ENCODE measurements at regions not wholly inside any gene's neighbourhood (a gene's known extent, or its start where the extent isn't known, plus 50 kb on each side); places are given as distances from the start of the nearest gene placed in this dataset.
A peak's percentile ranks its signal among the peaks of the same experiment; 100 is the strongest.

DNA sequence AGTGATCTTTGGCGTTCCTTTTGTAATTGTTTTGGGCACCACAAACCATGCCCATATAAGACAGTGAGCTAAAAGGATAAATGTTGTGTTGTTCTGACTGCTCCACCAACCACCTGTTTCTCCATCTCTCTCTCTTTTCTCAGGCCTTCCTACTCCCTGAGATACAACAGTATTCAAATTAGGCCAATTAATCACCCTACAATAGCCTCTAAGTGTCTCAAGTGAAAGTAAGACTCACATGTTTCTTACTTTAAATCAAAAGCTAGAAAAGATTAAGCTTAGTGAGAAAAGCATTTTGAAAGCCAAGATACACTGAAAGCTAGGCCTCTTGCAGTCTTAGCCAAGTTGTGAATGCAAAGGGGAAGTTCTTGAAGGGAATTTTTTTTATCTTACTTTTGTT lies 268.8 kb upstream of the NREP start:
- no peak for DNase-seq

DNA sequence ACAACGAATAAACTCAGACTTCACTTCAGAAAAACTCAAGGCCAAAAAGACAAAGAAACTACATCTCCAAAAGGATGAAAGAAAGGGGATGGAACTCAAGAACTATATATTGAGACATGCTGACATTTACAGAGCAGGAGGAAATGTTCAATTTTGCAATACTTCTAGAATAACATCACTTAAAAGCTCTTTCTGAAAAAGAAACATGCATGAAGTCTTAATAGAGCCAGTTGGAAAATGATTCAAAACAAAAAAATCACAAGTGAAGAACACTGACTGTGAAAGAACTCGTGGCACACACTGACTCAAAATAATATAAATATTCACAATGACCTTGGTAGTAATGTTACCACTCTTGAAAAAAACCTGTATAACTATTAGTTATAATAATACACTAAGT lies 267.8 kb upstream of the NREP start:
- DNase-seq, result no peak

DNA sequence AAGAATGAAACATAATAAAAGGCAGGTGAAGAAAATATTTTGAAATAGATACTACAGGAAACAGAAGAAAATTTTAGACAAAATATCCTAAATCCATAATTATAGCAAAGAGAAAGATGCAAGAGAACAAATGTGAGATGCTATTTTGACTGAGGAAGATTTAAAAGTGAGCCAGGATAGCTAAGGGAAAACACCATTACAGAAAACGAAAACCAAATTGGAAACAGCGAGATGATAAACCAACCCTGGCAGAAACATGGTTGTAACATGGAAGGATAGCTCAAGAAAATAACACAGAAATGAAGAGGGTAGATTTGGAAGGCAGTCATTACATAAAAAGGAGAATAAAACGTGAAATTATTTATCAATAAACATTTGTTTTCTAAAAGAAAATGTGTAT lies 267.2 kb upstream of the NREP start:
- DNase-seq, result no peak

DNA sequence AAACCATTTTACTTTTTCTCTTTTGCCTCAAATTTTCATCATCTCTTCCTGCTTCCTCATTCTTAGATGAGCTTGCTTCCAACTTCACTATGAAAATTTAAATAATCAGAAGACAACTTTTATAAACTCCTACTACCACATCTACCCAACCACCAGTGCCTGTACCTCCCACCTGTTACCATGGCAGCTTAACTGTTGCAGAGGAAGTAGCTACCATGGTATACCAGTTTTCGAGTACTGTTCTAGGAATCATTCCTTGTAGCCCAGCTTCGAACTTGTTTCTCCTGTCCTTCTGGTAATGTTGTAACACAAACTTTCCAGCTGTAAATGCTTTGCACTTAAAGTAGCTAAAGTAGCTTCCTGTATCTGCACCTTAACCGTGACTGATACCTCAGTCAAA lies 266.8 kb upstream of the NREP start:
- no peak for DNase-seq

DNA sequence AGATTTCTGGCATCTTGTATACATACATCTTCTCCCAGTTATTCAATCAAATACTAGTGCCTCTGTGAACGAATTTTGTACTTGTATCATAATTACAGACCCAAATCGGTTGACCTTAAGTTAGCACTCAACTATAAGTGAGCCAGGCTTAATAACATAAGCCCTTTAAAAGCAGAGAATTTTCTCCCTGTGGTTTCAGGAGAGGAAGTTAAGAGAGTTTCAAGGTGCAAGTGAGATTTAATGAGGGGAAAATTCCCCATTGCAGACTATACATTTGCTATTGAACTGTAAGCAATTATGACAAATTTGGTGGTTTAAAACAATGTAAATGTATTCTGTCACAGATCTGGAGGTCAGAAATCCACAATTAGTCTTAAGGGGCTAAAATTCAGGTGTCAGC lies 261.9 kb upstream of the NREP start:
- DNase-seq, result no peak

DNA sequence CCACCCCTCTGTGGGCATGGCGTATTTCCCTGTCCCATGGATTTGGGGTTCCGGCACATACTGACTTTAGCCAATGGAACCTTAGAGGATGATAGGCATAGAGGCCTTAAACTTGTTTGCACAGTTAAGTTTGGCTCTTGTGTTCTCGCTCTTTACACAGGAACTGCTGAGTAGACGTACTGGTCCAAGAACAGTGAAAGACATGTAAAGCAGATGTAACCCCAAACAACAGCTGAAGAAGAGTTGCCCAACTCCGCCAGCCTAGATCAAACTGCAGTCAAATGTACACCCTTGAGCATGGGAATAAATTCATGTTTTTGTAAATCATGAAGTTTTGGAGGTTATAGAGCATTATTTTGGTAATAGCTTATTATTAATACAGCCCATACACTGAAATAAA lies 260.0 kb upstream of the NREP start:
- no peak for DNase-seq

DNA sequence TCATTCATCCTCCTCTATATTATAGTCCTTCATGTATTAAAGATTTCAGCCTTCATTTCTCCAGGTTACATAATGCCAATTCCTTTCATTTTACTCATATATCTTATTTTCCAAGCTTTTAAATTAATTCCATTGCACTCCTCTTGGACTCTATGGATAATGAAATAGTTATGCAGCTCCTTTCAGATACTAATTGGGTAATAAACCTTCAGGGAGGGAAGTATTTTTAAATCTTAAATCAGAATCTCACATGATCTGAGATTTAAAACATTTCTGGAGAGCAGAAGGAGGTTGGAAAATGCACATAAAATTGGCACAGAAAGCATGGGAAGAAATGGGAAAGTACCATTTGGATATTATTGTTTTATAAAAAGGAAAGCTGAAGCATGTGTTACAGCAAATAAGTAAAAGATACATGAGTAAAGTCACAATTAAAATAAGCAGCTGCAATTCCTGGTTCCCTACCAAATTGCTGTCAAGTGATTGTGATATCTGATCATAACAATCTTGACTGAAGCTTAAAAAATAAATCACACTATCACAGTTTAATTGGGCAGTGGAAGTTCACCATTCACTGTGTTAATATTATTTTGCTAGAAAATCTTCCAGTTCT lies 257.9 kb upstream of the NREP start:
- no peak for DNase-seq

DNA sequence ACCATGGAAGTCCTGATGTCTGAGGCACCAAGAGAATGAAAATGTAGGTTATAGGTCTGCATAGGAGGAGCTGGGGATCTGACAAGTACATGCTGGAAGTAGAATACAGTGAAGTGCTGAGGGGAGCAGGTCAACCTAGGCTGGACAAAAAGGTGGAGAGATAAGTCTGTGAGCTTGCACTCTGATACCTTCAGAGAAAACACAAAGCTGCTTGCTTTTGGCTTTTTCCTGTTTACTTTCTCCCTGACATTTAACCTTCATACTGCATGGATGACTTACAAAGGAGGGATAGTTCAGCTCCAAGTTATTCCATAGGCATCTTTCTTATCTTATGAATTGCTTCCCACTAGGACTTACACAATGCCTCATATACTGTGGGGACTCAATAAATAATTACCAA lies 256.7 kb upstream of the NREP start:
- DNase-seq, result no peak

DNA sequence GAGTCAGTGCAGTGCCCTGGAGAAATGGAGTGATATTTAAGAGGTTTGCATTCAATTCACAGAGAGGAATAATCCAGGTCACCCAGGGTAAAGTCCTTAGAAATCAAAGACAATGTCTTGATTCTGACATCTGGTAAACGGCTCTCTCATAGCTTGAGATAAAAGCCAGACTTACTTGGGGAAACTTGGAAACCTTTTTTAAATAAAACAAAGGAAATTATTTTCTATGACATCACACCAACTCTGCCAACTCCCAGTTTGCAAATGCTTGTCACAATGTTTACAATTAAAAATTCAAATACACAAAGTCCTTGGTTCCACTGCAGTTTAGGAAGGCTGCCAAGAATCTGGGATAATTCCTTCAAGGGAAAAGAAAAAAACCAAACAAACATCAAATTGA lies 255.1 kb upstream of the NREP start:
- DNase-seq, result peak in 1 of 56 donors; percentile 2

DNA sequence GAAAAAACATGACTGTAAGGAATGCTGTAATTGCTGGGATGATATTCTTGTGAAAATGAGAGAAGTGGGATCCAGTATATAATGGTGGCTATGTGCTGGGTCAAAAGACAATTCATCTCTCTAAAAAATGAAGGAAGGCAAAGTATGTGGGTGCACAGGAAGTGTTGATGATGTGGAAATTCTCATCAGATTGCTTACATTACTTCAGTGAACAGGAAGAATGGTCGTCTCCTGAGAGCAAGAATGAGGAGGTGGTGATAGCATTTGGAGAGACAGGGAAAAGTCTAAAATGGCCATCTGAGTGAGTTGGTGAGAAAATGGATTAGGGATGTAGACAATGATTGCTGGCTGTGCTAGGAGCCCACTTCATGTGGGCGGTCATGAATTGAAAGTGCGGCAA lies 253.5 kb upstream of the NREP start:
- no peak for DNase-seq

DNA sequence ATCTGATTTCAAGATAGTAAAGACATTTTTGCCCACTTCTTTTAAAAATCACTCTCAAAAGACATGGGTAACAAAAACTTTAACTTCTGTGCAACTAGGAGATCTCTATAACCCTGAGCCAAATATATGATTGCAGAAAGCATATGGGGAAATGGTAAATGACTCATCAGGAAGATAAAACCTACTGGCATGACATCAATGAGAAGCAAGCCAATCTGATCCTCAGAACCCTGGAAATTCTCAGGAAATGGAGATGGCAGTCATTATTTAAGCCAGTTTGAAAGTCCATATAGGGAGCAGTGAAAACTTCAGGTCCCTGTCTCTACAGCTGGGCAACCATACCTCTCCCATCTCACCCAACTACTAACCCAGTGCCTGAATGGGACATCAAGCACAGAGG lies 249.7 kb upstream of the NREP start:
- DNase-seq, result no peak

DNA sequence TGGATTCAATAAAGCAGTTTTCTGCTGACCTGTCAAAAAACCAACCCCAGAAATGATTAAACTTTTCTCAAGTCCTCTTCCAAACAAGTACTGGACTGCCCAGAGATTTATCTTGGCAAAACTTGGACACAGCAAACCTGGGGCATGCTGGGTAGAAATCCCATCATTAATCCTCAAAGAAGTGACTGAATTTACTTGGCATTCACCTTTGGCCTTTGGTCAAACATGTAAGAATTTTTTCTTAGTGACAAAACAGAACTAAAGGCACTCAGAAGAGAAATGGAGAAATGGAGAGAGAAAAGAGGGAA lies 248.6 kb upstream of the NREP start:
- DNase-seq, result no peak

DNA sequence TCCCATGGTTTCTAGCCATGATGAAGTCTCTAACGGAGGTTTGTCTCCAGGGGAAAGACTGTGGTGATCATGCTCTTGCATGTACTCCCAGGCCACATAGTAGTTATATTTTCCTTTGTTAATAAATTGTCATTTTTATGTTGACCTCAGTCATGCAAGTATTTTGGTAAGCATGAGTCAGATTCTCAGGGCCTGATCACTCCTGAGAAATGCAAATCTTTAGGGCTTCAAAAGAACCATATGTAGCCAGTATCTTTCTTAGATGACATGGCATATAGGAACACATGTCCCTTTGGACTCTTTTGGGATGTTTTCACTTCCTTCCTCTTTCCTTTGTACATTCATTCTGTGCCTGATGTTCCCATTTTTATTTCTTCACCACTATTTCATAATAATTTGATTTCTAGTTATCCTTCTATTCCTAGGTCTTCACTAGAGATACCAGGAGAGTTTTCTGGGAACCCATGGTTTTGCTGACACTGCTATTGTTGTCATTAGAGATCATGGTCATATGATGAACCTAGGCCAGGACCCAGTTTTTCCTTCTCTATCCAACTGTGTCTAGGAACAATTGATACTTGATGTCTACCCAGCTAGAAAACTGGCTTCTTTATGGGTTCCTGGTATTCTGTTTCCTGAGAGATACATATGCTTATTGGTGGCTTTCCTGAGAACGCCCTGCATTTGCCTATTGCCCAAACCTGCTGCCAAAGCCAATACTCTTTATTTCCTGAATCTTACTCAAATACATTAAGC lies 248.1 kb upstream of the NREP start:
- DNase-seq, result no peak

DNA sequence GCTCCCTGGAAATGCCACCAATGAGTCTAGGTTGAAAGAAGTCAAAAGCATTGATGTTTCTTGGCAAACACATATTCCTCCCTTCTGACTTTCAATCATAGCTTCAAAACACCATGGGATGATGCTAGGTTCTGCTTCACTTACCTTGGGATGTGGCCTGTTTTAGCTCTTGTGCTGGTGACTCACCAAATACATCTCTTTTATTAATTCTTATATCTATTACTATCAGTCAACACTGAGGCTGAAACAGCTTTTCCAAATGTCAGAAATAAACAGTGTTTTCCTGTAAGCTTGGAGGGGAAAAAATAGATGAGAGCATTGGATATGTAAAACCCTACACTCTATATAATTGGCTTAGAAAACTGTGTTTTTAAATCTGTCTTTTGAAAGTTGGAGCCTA lies 245.4 kb upstream of the NREP start:
- DNase-seq, result no peak

DNA sequence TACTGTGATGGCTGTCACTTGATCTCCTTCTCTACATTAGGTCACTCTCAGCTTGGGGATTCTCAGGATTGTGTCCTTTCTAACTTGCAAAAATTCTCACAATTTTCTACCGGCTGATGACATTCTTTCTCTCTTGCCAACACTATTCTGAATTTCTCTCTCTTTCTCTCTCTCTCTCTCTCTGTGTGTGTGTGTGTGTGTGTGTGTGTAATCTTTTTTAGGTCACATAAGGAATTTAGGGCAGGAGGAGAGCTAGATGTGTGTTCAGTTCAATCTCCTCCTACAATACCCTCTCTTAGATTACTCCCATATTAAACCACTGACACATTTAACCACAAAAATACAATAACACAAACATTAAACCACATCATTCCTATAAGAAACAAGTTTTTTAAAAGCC lies 242.3 kb upstream of the NREP start:
- no peak for DNase-seq

DNA sequence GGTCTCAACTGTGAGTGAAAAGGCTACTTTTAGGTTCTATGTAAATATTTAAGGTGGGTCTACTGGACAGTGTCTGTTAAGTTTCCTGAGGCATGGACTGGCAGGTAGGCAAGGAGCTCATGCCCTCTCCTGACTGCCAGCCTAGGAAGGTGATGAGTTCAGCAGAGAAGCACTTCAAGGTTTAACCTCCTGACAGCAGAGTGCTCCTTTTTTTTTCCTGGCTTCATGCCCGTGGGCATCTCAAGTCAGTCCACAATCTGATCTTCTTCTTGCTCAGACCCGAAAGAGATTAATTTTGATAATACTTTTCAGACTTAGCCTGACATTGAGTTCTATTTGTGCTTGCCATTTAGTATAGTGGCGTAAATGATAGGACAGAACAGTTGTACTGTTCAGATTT lies 241.9 kb upstream of the NREP start:
- no peak for DNase-seq

DNA sequence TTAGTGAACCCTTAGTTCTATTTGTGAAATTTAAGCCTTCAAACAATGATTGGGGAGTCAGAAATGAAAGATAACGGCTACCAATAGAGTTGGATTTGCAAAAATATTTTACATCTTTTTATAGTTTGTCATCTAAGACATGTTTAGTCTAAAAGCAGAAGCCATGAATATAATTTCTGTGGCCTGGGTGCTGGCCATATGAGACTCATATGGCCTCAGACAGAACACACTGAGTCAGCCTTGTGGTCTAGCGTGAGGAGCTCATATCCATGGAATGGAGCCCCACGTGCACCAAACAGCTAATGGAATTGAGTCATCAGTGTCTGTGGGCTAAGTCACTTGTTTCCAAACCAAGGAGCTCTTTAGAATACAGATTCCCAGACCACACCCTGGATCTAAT lies 240.7 kb upstream of the NREP start:
- no peak for DNase-seq

DNA sequence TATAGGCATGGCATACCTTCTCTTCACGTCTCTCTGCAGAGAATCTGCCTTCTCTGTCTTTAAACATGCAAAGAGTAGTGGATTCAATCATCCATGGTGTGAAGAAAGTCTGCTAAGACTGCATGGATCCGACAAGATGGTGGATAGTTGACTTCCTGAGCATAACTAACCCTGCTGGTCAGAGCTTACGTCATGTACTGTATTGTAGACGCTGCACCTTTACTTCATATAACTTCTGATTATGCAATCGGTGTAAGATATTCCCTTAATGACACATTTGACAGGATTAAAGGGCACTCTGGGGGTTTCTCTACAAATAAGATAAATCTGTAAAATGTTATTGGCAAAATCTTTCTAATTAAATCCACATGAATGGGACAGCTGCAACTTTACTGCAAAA lies 240.3 kb upstream of the NREP start:
- DNase-seq, result no peak

DNA sequence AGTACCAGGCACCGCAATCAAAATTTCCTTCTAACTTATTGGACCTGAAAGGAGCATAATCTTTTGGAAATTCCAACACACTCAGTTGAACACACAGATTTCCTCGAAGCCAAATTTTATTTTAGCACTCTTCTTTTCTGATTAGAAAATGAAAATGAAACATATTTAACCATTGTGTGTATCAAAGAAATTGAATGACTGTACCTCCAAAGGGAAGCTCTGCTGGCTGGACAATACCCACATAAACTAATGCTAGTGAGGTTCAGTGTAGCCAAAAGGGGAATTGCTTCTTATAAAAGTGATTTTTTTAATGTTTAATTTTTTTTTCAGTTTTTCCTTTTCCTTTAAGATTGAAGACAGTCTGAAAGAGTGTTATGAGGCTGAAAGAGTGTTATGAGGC lies 239.6 kb upstream of the NREP start:
- no peak for DNase-seq

DNA sequence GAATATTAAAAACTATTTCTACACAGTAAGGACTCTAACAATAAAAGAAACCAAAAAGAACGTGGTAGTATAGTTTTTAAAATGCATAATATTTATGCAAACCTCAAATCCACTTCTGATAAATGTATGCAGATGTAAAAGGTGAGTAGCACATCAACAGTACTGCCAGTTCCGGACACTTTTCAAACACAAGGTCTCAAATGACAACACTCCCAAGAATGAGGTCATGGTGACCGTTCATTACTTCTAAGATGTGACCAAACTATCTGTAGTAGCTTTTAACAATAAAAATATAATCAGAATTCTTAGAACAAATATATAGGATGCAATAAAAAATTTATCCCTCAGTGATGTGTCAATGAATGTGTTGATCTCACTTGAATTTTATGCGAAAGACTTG lies 238.7 kb upstream of the NREP start:
- DNase-seq, result no peak

DNA sequence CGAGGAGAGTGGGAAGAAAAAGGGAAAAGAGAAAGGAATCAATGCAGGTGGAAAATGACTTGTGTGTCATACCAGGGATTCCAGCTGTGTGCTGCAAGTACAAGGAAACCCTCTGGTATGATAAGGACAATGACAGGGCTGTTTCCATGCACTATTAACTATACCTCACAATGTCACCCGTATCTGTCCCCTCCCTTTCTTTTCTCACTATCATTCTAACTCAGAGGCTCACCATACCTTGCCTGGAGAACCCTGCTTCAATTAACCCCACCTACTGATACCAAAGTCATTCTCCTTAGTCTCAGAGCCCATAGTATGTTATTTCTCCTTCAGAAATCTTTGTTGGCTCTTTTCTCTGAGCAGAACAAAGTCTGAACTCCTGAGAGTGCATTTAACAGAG lies 236.2 kb upstream of the NREP start:
- no peak for DNase-seq

DNA sequence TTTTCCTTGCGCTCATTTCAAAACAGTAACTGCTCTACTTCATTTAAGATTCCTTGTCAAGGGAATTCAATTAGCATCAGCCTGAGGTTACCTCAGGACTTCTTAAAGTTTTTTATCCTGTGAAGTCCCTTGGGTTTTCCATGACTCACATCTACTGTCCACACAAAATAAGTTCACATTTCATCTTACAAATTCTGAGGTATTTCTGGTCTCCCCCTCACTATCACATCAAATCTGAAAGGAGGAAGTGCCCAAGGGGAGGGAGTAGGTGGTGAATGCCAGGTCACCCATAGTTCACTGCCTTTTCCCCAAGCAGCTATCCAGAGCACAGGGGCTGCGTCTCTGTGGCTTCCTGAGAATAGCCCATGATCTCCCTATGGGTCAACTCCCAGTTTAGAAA lies 227.1 kb upstream of the NREP start:
- no peak for DNase-seq

DNA sequence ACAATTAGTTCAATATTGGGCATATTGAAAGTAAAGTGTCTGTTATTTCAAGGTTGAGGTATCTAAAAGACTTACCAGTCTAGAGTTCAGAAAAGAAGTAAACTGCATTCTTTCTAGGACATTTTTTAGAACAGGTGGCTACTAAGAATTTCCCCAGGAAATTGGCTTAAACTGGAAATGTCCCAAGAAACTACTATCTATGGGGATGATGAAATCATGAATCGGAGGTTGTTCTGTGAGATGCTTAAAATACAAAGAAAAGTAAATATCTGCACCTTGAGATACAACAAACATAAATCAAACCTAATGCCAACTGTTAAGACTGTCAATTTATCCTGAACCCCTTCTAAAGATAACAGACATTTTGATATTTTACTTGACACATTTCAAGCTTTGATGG lies 226.5 kb upstream of the NREP start:
- no peak for DNase-seq

DNA sequence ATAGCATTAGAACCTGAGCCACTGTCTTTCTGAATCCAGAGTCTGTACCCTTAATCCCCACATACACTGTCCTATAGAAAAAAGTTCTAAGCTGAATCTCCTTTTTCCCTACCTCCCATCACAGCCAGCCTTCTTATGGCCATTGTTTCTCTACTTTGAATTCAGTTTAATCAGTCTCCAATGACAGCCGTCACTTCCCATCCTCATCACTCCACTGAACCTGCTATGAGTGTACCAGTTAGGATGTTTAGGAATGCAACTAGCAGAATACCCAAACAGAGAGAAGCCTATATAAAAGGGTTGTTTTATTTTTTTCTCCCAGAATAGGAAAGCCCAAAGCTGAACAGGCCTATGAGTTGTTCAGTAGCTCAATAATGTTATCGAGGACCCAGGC lies 220.4 kb upstream of the NREP start:
- DNase-seq, result no peak

Measured in nucleus accumbens (tissue), 56 donors.